HL-60 (cell line): ENCODE measurements at regions not wholly inside any gene's neighbourhood (a gene's known extent, or its start where the extent isn't known, plus 50 kb on each side); places are given as distances from the start of the nearest gene placed in this dataset.

Experiments used
- DNase-seq, 2 experiments: peaks; one replicate each; pipeline ENCODE4 v3.0.0-alpha.2; 2010 to 2020; ENCODE audit warnings: low read depth in 1 of 2, low spot score in 1 of 2
- H3K27ac ChIP-seq: fragments of 250-450 bp; sonication (Bioruptor Pico); replicated peaks from 2 replicates; pipeline ENCODE4 v1.5.1; 2020; ENCODE audit warnings: mild to moderate bottlenecking, moderate library complexity
- H3K27me3 ChIP-seq: fragments of 250-450 bp; sonication (Bioruptor Pico); 2 replicates; pipeline ENCODE4 v1.5.1; 2021; ENCODE audit warnings: mild to moderate bottlenecking, moderate library complexity; ENCODE audit not compliant: insufficient read depth, poor library complexity, severe bottlenecking
- H3K4me3 ChIP-seq: replicated peaks from 2 replicates; pipeline ENCODE4 v1.5.1; 2011; ENCODE audit warnings: mild to moderate bottlenecking, control low read depth, low read length; ENCODE audit not compliant: insufficient read depth
- GABPA ChIP-seq: IDR thresholded peaks from 2 replicates; pipeline ENCODE4 v1.6.1; 2012; ENCODE audit warnings: low read depth
- POLR2AphosphoS5 ChIP-seq: IDR thresholded peaks from 2 replicates; pipeline ENCODE4 v1.6.1; 2012; ENCODE audit warnings: low read depth
- REST ChIP-seq: IDR thresholded peaks from 2 replicates; pipeline ENCODE4 v1.6.1; 2012; ENCODE audit warnings: low read depth; ENCODE audit not compliant: insufficient replicate concordance
- SPI1 ChIP-seq: IDR thresholded peaks from 2 replicates; pipeline ENCODE4 v1.6.1; 2012; ENCODE audit warnings: low read depth, mild to moderate bottlenecking, borderline replicate concordance
- TF ChIP-seq, protein P1 (sequence below): IDR thresholded peaks from one replicate; pipeline ENCODE4 v1.5.1; 2011; ENCODE audit warnings: low read length, control low read depth, inconsistent platforms; ENCODE audit not compliant: insufficient read depth

- H3K4me3 ChIP-seq: no peak overlapping the region
- no peak for DNase-seq
- H3K27ac ChIP-seq: no peak overlapping the region
- peak; percentile 37; the same call in 1 of the 2 replicates for TF ChIP-seq SPI1
- no peak for TF ChIP-seq POLR2AphosphoS5
- H3K27me3 ChIP-seq: no peaks in the 10 kb centered on the region
Observed at GRCh38 chr5:125272357-125272756, 525.9 kb upstream of the ZNF608 start.

- Histone ChIP-seq H3K27me3 (no peaks in the 10 kb centered on the region), H3K27ac (no peak overlapping the region), H3K4me3 (no peak overlapping the region)
- DNase-seq: no peak
- no peak for TF ChIP-seq POLR2AphosphoS5
- TF ChIP-seq REST: no peak
- TF ChIP-seq GABPA: no peak
- no peak for TF ChIP-seq SPI1
- TF ChIP-seq, protein P1, sequence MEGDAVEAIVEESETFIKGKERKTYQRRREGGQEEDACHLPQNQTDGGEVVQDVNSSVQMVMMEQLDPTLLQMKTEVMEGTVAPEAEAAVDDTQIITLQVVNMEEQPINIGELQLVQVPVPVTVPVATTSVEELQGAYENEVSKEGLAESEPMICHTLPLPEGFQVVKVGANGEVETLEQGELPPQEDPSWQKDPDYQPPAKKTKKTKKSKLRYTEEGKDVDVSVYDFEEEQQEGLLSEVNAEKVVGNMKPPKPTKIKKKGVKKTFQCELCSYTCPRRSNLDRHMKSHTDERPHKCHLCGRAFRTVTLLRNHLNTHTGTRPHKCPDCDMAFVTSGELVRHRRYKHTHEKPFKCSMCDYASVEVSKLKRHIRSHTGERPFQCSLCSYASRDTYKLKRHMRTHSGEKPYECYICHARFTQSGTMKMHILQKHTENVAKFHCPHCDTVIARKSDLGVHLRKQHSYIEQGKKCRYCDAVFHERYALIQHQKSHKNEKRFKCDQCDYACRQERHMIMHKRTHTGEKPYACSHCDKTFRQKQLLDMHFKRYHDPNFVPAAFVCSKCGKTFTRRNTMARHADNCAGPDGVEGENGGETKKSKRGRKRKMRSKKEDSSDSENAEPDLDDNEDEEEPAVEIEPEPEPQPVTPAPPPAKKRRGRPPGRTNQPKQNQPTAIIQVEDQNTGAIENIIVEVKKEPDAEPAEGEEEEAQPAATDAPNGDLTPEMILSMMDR: no peak
Observed at GRCh38 chr5:125274211-125274610, 527.8 kb upstream of the ZNF608 start.

GRCh38 chr5:125274938-125275724, 528.7 kb upstream of the ZNF608 start:
- Histone ChIP-seq H3K27ac (no peak overlapping the region), H3K4me3 (no peak overlapping the region), H3K27me3 (no peaks in the 10 kb centered on the region)
- DNase-seq: no peak
- TF ChIP-seq, protein P1: no peak
- TF ChIP-seq POLR2AphosphoS5 (no peak), SPI1 (no peak), GABPA (no peak), REST (no peak)

DNA sequence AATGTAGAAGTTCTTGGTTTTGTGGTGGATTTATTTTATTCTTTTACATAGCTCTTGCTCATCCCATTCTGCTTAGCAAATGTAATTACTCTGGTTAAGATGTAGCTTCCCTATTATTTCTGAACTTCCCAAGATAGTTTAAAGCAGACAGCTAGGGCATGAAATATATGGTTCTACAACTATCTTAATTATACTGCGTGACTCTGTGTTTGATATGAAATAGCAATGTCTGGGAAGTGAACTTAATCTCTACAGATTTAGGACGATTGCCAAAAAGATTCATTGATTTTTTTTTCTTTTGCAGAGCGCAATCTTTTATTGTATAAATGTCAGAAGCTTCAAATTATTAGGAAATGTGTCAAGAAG, 529.3 kb upstream of the ZNF608 start:
- TF ChIP-seq SPI1 (no peak), REST (no peak), POLR2AphosphoS5 (no peak), GABPA (no peak)
- TF ChIP-seq, protein P1: no peak
- no peak for DNase-seq
- no peaks in the 10 kb centered on the region for H3K27me3 ChIP-seq
- no peak overlapping the region for H3K27ac ChIP-seq
- H3K4me3 ChIP-seq: no peak overlapping the region
